GM13977 (cell line): ENCODE measurements at regions not wholly inside any gene's neighbourhood (a gene's known extent, or its start where the extent isn't known, plus 50 kb on each side); places are given as distances from the start of the nearest gene placed in this dataset.

Experiments
- DNase-seq: peaks from one replicate; pipeline ENCODE4 v3.0.0; 2012; ENCODE audit warnings: low spot score
- CTCF ChIP-seq: IDR thresholded peaks from 2 replicates; pipeline ENCODE4 v1.5.1; 2012; ENCODE audit warnings: mild to moderate bottlenecking, control low read depth; ENCODE audit not compliant: insufficient read depth; ENCODE audit errors: extremely low read depth, missing control alignments
- in situ Hi-C: fragments of 300-500 bp; cut with MboI; formaldehyde crosslinking; loops from one replicate; pipeline ENCODE4 v1.12.0; 2022; ENCODE audit warnings: low sequenced_read_pairs, low pct_unique_long_range_greater_than_20kb, mixed read lengths, inconsistent platforms; ENCODE audit not compliant: unreplicated experiment

- in situ Hi-C loops = no loop called here
- no peak for TF ChIP-seq CTCF
Measured at GRCh38 chr10:29839826-29840515, 205.2 kb upstream of the SVIL start.

GRCh38 chr10:29838539-29838938 is 203.8 kb upstream of the SVIL start:
- no peak for TF ChIP-seq CTCF
- DNase-seq = no peak
- in situ Hi-C loops = no loop called here

More at GRCh38 chr10:29839826-29840515, 205.2 kb upstream of the SVIL start:
- no peak for DNase-seq

GRCh38 chr10:29837586-29837985 is 202.8 kb upstream of the SVIL start:
- in situ Hi-C loops = no loop called here
- no peak for TF ChIP-seq CTCF
- DNase-seq = no peak

- no peak for TF ChIP-seq CTCF
- no peak for DNase-seq
Measured at GRCh38 chr10:29836396-29836795, 201.6 kb upstream of the SVIL start.

GRCh38 chr10:29835055-29835454 is 200.3 kb upstream of the SVIL start:
- TF ChIP-seq CTCF = no peak
- in situ Hi-C loops = no loop called here
- DNase-seq = no peak

More at GRCh38 chr10:29836396-29836795, 201.6 kb upstream of the SVIL start:
- in situ Hi-C loops = no loop called here

GRCh38 chr10:29830531-29831512 is 196.1 kb upstream of the SVIL start:
- no peak for TF ChIP-seq CTCF
- no peak for DNase-seq
- in situ Hi-C loops = no loop called here
